Karpas-422 (cell line): ENCODE measurements at regions not wholly inside any gene's neighbourhood (a gene's known extent, or its start where the extent isn't known, plus 50 kb on each side); places are given as distances from the start of the nearest gene placed in this dataset.

ENCODE experiments used
- DNase-seq: peaks from one replicate; pipeline ENCODE4 v3.0.0-alpha.2; 2015
- H2AFZ ChIP-seq: fragments of 200-600 bp; sonication (generic); 2 replicates; pipeline ENCODE4 v1.6.1; 2014; ENCODE audit warnings: antibody characterized with exemption, low read length, mixed read lengths
- H3K27ac ChIP-seq: fragments of 200-600 bp; sonication (generic); 2 replicates; pipeline ENCODE4 v1.5.1; 2014; ENCODE audit warnings: mild to moderate bottlenecking, low read length, moderate library complexity
- H3K27me3 ChIP-seq: fragments of 200-600 bp; sonication (generic); 2 replicates; pipeline ENCODE4 v1.6.1; 2014; ENCODE audit warnings: low read length, mixed read lengths
- H3K36me3 ChIP-seq: fragments of 200-600 bp; sonication (generic); 2 replicates; pipeline ENCODE4 v1.6.1; 2014; ENCODE audit warnings: low read length, mixed read lengths; ENCODE audit not compliant: insufficient read depth
- H3K4me1 ChIP-seq: fragments of 200-600 bp; sonication (generic); 2 replicates; pipeline ENCODE4 v1.6.1; 2014; ENCODE audit warnings: mild to moderate bottlenecking, low read length, mixed read lengths
- H3K4me2 ChIP-seq: fragments of 200-600 bp; sonication (generic); 2 replicates; pipeline ENCODE4 v1.6.1; 2014; ENCODE audit warnings: low read length, low read depth, mild to moderate bottlenecking; ENCODE audit not compliant: poor library complexity, severe bottlenecking
- H3K4me3 ChIP-seq: fragments of 200-600 bp; sonication (generic); 2 replicates; pipeline ENCODE4 v1.5.1; 2014; ENCODE audit warnings: mild to moderate bottlenecking, antibody characterized with exemption, low read length, mixed read lengths
- H3K79me2 ChIP-seq: fragments of 200-600 bp; sonication (generic); 2 replicates; pipeline ENCODE4 v1.6.1; 2014; ENCODE audit warnings: mild to moderate bottlenecking, low read length, mixed read lengths
- H3K9ac ChIP-seq: fragments of 200-600 bp; sonication (generic); 2 replicates; pipeline ENCODE4 v1.6.0; 2014; ENCODE audit warnings: low read length
- H3K9me2 ChIP-seq: fragments of 200-600 bp; sonication (generic), shearing (Covaris generic); replicated peaks from 2 replicates; pipeline ENCODE4 v1.6.0; 2014; ENCODE audit warnings: mild to moderate bottlenecking, low read length, moderate library complexity; ENCODE audit not compliant: insufficient read depth
- H3K9me3 ChIP-seq: fragments of 300-700, 200-600 bp; sonication (generic); 2 replicates; pipeline ENCODE4 v1.6.1; 2014; ENCODE audit warnings: low read length, mixed read lengths
- H4K20me1 ChIP-seq: fragments of 200-600 bp; sonication (generic); 2 replicates; pipeline ENCODE4 v1.6.1; 2014; ENCODE audit warnings: mild to moderate bottlenecking, antibody characterized with exemption, low read length, low read depth; ENCODE audit not compliant: insufficient read depth

DNA sequence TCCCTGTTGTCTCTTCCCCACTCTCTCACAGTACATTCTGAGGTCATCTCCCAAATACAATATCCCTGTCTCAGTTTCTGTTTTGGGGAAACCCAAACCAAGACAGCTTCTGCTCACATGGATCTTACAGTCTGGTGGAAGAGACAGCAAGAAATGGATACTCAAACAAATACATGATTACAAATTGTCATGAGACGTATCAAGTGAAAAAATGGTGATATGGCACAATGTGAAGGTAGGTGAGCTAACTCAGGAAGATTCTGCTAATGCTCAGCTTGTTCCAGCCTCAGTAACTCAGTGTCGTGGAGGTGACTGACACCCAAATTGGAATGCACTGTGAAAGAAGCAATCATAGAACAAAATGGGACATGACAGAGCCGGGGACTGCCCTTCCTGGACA lies 68.3 kb downstream of the CHST1 start:
- Histone ChIP-seq H3K4me3 (no peak overlapping the region), H3K9me3 (no peaks in the 10 kb centered on the region), H3K9ac (no peak overlapping the region), H4K20me1 (no peaks in the 10 kb centered on the region), H3K27me3 (no peaks in the 10 kb centered on the region), H2AFZ (no peak overlapping the region), H3K4me2 (no peak overlapping the region), H3K79me2 (no peaks in the 10 kb centered on the region), H3K27ac (no peak overlapping the region), H3K9me2 (no peaks in the 10 kb centered on the region), H3K4me1 (no peaks in the 10 kb centered on the region), H3K36me3 (no peaks in the 10 kb centered on the region)
- no peak for DNase-seq

DNA sequence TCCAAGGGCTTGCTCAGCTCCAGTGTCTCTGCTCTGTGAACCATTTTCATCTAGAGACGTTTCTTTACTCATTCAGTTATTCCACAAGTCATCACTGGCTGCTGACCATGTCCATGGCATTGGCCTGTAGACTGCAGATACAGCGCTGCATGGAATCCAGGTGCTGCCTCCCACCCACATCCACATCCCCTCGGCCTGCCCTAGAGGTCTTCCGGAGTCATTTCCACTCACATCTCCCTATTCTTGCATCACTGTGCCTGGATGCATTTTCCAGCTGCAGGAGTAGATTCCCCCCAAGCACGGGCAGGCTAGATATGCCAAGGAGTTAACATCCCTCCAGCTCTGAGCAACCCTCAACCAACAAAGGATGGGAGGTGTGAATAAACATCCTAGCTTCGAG lies 68.9 kb downstream of the CHST1 start:
- no peaks in the 10 kb centered on the region for H3K9me2 ChIP-seq

DNA sequence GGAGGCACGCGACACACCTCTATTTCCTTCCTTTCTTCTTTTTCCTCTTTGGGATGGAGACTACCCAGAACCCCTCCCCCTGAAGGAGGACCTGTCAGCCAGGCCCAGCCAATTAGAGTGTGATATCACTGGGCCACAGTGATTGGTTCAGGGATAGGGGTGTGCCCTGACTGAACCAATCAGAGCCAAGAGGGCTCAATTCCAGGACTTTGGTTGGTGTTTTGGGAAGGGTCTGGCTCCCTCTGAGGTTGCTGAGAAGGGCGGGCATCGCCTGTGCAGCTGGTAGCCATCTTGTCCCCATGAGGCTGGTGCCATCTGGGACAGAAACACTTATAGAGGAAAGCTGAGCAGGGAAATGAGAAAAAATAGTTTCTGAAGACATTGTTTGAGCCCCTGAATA lies 71.4 kb downstream of the CHST1 start:
- Histone ChIP-seq H2AFZ (no peak overlapping the region), H3K4me3 (no peak overlapping the region), H3K36me3 (no peaks in the 10 kb centered on the region), H3K4me1 (no peaks in the 10 kb centered on the region), H4K20me1 (no peaks in the 10 kb centered on the region), H3K79me2 (no peaks in the 10 kb centered on the region), H3K27ac (no peak overlapping the region), H3K4me2 (no peak overlapping the region), H3K9me3 (no peaks in the 10 kb centered on the region), H3K9ac (no peak overlapping the region), H3K9me2 (no peaks in the 10 kb centered on the region), H3K27me3 (no peaks in the 10 kb centered on the region)
- peak; percentile 67 for DNase-seq

More for the DNA sequence above, 68.9 kb downstream of the CHST1 start:
- no peaks in the 10 kb centered on the region for H4K20me1 ChIP-seq
- H3K4me2 ChIP-seq = no peak overlapping the region
- no peaks in the 10 kb centered on the region for H3K4me1 ChIP-seq
- no peak overlapping the region for H3K27ac ChIP-seq
- H2AFZ ChIP-seq = no peak overlapping the region
- no peaks in the 10 kb centered on the region for H3K79me2 ChIP-seq
- no peaks in the 10 kb centered on the region for H3K27me3 ChIP-seq
- DNase-seq = no peak
- H3K9me3 ChIP-seq = no peaks in the 10 kb centered on the region
- no peak overlapping the region for H3K4me3 ChIP-seq
- H3K9ac ChIP-seq = no peak overlapping the region
- no peaks in the 10 kb centered on the region for H3K36me3 ChIP-seq

DNA sequence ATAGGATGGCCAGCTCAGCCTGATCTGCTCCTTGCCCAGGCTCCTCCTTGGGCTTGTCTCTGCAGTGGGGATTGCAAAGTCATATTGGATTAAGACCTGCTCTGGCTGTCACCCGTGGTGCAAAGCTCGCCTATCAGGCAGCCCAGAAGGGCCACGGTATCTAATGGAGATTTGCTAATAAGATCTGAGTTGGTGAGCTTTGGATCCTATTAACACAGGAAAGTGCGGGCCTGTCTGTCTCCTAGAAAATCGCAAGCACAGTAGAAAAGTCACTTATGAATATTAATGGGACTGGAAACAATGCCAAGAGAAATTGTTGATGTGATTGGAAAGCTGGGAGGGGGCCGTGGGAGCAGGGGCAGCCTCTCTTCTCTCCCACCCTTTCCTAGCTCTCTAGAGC lies 72.8 kb downstream of the CHST1 start:
- no peaks in the 10 kb centered on the region for H4K20me1 ChIP-seq
- no peak overlapping the region for H2AFZ ChIP-seq
- no peaks in the 10 kb centered on the region for H3K9me2 ChIP-seq
- no peak overlapping the region for H3K4me2 ChIP-seq
- no peak overlapping the region for H3K27ac ChIP-seq
- no peak for DNase-seq
- no peak overlapping the region for H3K9ac ChIP-seq
- no peaks in the 10 kb centered on the region for H3K4me1 ChIP-seq
- no peaks in the 10 kb centered on the region for H3K36me3 ChIP-seq
- no peaks in the 10 kb centered on the region for H3K9me3 ChIP-seq
- no peak overlapping the region for H3K4me3 ChIP-seq
- no peaks in the 10 kb centered on the region for H3K79me2 ChIP-seq
- no peaks in the 10 kb centered on the region for H3K27me3 ChIP-seq

DNA sequence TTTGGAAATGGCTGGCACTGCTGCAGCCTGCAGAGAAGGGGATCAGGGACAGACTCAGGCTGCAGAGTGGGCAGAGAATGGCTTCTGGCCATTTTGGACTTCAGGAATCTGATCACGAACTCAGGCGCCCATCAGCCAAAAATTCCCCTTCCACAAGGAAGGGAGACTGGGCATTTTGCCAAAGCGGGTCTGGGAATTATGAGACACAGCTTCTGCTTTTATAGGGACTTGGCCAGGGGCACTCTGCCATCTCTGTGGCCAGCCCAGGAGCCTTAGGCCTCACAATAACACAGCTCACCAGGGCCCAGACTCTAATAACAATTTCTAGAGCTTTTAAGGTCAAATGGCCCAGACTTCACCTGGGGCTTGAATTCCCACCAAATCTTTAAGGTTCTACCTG lies 74.7 kb downstream of the CHST1 start:
- no peak for DNase-seq
- Histone ChIP-seq H3K4me2 (no peak overlapping the region), H3K4me1 (no peaks in the 10 kb centered on the region), H3K9ac (no peak overlapping the region), H3K79me2 (no peaks in the 10 kb centered on the region), H3K36me3 (no peaks in the 10 kb centered on the region), H3K9me3 (no peaks in the 10 kb centered on the region), H3K27ac (no peak overlapping the region), H2AFZ (no peak overlapping the region), H3K27me3 (no peaks in the 10 kb centered on the region), H3K9me2 (no peaks in the 10 kb centered on the region), H4K20me1 (no peaks in the 10 kb centered on the region), H3K4me3 (no peak overlapping the region)

DNA sequence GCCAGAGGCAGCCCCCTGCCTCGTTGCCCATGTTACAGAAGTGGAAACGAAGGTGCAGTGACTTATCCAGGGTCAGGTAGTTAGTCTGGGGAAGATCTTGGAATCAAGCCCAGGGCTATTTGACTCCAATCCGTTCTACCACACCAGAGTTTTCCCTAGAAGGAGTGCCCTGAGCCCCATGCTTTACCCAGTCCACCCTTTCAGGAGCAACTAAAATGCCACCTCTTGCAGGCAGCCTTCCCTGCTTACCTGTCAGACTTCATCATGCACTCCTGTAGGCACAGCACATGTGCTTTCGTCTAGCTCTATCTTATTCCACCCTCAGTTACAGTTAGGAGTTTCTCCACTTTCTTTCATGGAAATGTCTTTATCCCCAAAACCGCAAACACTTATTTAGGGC lies 80.2 kb downstream of the CHST1 start:
- Histone ChIP-seq H3K9me2 (no peaks in the 10 kb centered on the region), H3K27ac (no peak overlapping the region), H3K4me2 (no peak overlapping the region), H3K36me3 (no peaks in the 10 kb centered on the region), H3K4me1 (no peaks in the 10 kb centered on the region), H3K9ac (no peak overlapping the region), H3K4me3 (no peak overlapping the region), H2AFZ (no peak overlapping the region), H3K9me3 (no peaks in the 10 kb centered on the region), H3K27me3 (no peaks in the 10 kb centered on the region), H4K20me1 (no peaks in the 10 kb centered on the region; the same call in 1 of the 2 replicates), H3K79me2 (no peaks in the 10 kb centered on the region)
- no peak for DNase-seq

DNA sequence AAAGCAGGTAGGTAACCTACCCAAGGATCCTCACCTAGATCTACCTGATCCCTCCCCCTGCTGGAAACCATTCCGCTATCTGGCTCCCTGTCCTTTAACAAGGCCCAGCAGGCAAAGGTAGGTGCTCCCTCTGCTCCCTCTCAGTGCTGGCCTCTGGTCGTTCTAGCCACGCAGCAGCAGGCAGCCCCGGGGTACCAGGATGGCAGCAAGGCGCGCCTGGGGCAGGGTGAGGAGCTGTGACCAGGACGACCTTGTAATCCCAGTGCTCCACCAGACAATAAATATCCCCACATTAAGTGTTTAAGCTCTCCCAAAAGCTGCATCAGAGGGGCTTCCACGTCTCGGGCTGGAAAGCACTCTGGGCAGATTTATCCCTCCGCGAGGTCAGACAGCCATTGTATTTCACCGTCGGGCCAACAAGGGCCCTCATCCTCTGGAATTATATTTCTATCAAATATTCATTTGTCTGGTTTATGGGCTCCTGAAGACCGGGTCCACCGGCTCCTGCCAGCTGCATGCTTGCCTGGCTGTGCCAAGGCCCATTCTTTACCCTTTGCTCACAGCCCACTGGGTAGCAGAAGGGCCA lies 81.3 kb downstream of the CHST1 start:
- no peaks in the 10 kb centered on the region for H3K9me3 ChIP-seq
- H3K4me1 ChIP-seq = no peaks in the 10 kb centered on the region
- no peaks in the 10 kb centered on the region; the same call in 1 of the 2 replicates for H4K20me1 ChIP-seq
- H3K27ac ChIP-seq = no peak overlapping the region
- no peaks in the 10 kb centered on the region for H3K9me2 ChIP-seq
- no peaks in the 10 kb centered on the region for H3K36me3 ChIP-seq
- H3K27me3 ChIP-seq = no peaks in the 10 kb centered on the region
- no peak overlapping the region for H2AFZ ChIP-seq
- H3K4me2 ChIP-seq = no peak overlapping the region
- H3K9ac ChIP-seq = no peak overlapping the region
- H3K4me3 ChIP-seq = no peak overlapping the region
- no peaks in the 10 kb centered on the region for H3K79me2 ChIP-seq
- DNase-seq = no peak

DNA sequence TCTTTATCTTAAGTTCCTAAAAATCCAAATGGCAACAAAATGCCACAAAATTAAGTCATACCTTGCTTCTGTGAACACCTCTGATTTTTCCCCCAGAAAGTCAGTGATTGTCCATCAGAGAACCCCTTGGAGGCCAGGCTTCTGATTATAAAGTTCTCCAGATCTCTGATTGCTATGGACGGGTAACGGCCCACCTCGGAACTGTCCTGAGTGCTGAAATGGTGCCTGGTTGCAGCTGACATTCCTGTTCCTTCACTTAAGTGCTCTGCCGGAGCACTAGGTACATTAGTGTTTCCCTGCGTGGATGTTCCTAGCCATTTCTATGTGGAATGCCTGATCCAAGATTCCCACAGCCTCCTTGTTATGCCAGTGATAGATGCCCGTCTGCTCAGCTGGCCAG lies 85.0 kb downstream of the CHST1 start:
- H4K20me1 ChIP-seq = no peaks in the 10 kb centered on the region; the same call in 1 of the 2 replicates
- H3K4me1 ChIP-seq = no peaks in the 10 kb centered on the region
- H3K9me3 ChIP-seq = no peaks in the 10 kb centered on the region
- peak; percentile 61 for DNase-seq
- no peak overlapping the region for H3K4me2 ChIP-seq
- H2AFZ ChIP-seq = no peak overlapping the region
- H3K9me2 ChIP-seq = no peaks in the 10 kb centered on the region
- H3K27me3 ChIP-seq = no peaks in the 10 kb centered on the region
- no peak overlapping the region for H3K9ac ChIP-seq
- no peak overlapping the region for H3K27ac ChIP-seq
- no peak overlapping the region for H3K4me3 ChIP-seq
- H3K36me3 ChIP-seq = no peaks in the 10 kb centered on the region
- no peaks in the 10 kb centered on the region for H3K79me2 ChIP-seq

DNA sequence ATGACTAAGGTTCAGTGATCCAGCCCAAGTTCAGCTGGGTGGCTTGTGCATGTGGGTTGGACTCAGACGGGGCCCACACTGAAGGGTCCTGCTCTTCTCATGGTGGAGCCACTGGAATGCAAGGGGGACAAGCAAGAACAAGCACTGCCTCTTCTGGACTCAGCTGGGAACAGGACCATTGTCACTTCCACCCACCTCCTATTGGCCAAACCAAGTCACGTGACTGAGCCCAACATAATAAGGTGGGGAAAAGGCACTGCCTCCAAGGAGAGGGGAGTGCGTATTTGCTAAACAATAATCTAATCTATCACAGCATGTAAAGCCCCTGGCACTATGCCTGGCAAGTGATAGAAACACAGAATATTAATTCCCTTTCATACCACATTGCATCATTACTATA lies 87.1 kb downstream of the CHST1 start:
- no peaks in the 10 kb centered on the region for H3K9me2 ChIP-seq
- no peaks in the 10 kb centered on the region for H3K79me2 ChIP-seq
- no peak overlapping the region for H3K4me2 ChIP-seq
- H3K27me3 ChIP-seq = no peaks in the 10 kb centered on the region
- H3K9me3 ChIP-seq = no peaks in the 10 kb centered on the region
- H2AFZ ChIP-seq = no peak overlapping the region
- H3K4me1 ChIP-seq = no peaks in the 10 kb centered on the region
- peak; percentile 53 for DNase-seq
- no peak overlapping the region for H3K4me3 ChIP-seq
- no peak overlapping the region for H3K9ac ChIP-seq
- H4K20me1 ChIP-seq = no peaks in the 10 kb centered on the region; the same call in 1 of the 2 replicates
- H3K36me3 ChIP-seq = no peaks in the 10 kb centered on the region
- no peak overlapping the region for H3K27ac ChIP-seq
